ENCODE measurements at regions not wholly inside any gene's neighbourhood (a gene's known extent, or its start where the extent isn't known, plus 50 kb on each side); places are given as distances from the start of the nearest gene placed in this dataset.
A peak's percentile ranks its signal among the peaks of the same experiment; 100 is the strongest.

DNA sequence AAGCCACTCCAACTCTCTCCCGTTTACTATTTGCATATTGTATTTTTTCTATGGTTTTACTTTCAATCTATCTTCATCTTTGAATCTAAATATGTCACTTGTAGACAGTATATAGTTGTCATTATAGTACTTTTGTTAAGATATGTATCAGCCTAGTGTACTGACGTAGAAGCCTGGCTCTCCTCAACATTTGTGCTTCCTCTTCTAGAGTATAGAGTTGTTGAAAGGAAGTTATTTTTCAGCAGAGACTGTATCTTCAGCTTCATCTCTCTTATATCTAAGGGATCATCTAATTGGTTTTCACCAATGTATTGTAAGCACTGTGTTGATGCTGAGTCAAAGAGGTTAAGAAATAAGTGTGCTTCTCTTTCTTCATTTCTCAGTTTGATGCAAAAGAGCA lies 192.8 kb downstream of the LMO4 start:
- Histone ChIP-seq H3K36me3 (no peaks in the 10 kb centered on the region), H3K9me3 (no peaks in the 10 kb centered on the region), H3K27me3 (replicated peaks in 1 of 7) (no peaks in the 10 kb centered on the region), H3K4me1 (no peaks in the 10 kb centered on the region), H3K4me3 (no peak overlapping the region), H3K27ac (no peak overlapping the region)
- intact Hi-C loops (cut with DNase I; ENCODE audit: low total_unique reads), result no loop called here
- TF ChIP-seq POLR2AphosphoS5 (IDR thresholded peaks at IDR 0.05), result no peak
- TF ChIP-seq POLR2A (IDR thresholded peaks at IDR 0.05), result no peak
- TF ChIP-seq, protein P1, sequence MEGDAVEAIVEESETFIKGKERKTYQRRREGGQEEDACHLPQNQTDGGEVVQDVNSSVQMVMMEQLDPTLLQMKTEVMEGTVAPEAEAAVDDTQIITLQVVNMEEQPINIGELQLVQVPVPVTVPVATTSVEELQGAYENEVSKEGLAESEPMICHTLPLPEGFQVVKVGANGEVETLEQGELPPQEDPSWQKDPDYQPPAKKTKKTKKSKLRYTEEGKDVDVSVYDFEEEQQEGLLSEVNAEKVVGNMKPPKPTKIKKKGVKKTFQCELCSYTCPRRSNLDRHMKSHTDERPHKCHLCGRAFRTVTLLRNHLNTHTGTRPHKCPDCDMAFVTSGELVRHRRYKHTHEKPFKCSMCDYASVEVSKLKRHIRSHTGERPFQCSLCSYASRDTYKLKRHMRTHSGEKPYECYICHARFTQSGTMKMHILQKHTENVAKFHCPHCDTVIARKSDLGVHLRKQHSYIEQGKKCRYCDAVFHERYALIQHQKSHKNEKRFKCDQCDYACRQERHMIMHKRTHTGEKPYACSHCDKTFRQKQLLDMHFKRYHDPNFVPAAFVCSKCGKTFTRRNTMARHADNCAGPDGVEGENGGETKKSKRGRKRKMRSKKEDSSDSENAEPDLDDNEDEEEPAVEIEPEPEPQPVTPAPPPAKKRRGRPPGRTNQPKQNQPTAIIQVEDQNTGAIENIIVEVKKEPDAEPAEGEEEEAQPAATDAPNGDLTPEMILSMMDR (IDR thresholded peaks at IDR 0.05 in 8 of 11, conservative IDR thresholded peaks at IDR 0.05 in 3 of 11), result no peak
- whole genome bisulfite sequencing, 5 donors, result 71 to 95% (median 81%) methylated on average over 2 of the region's 2 CpGs
- DNase-seq, result no peak

DNA sequence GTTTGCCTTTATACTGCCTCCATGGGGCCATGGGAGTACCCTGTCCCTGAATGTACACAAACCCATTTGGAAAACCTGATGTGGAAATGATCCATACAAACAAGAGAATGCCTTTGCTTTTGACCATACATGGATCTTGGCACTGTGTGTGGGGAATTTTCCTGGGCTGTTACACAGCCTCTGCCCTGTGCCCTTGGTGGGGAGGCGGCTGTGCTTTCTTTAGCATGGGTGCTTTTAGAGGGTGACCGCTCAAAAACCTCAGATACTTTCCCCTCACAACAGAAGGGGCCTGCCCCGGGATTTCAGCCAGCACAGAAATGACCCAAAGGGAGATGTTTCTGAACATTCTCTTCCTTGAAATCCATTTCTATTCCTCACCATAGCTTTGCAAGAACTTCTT lies 194.8 kb downstream of the LMO4 start:
- H3K27ac ChIP-seq, result peak overlapping the region in 1 of 8 donors; percentile 5
- H3K4me3 ChIP-seq, result no peak overlapping the region
- H3K36me3 ChIP-seq, result no peaks in the 10 kb centered on the region
- H3K27me3 ChIP-seq (replicated peaks in 1 of 7), result no peaks in the 10 kb centered on the region
- H3K4me1 ChIP-seq, result no peaks in the 10 kb centered on the region
- 65 to 84% (median 82%) methylated on average over 3 of the region's 3 CpGs for WGBS, 5 donors
- no peaks in the 10 kb centered on the region for H3K9me3 ChIP-seq
- TF ChIP-seq, protein P1 (IDR thresholded peaks at IDR 0.05 in 8 of 11, conservative IDR thresholded peaks at IDR 0.05 in 3 of 11), result no peak
- TF ChIP-seq POLR2A (IDR thresholded peaks at IDR 0.05) (no peak), POLR2AphosphoS5 (IDR thresholded peaks at IDR 0.05) (no peak)
- intact Hi-C loops (cut with DNase I; ENCODE audit: low total_unique reads), result no loop called here
- no peak for DNase-seq

GRCh38 chr1:87524021-87524754 lies 195.5 kb downstream of the LMO4 start:
- 69 to 83% (median 76%) methylated on average over 14 of the region's 14 CpGs for WGBS, 5 donors
- no peak overlapping the region for H3K4me3 ChIP-seq
- no peak for DNase-seq
- no peaks in the 10 kb centered on the region for H3K4me1 ChIP-seq
- TF ChIP-seq POLR2A (IDR thresholded peaks at IDR 0.05) (no peak), POLR2AphosphoS5 (IDR thresholded peaks at IDR 0.05) (no peak)
- TF ChIP-seq, protein P1 (IDR thresholded peaks at IDR 0.05 in 8 of 11, conservative IDR thresholded peaks at IDR 0.05 in 3 of 11), result no peak
- H3K27ac ChIP-seq, result peak overlapping the region in 1 of 8 donors; percentile 5
- H3K36me3 ChIP-seq, result no peaks in the 10 kb centered on the region
- no peaks in the 10 kb centered on the region for H3K9me3 ChIP-seq
- no peaks in the 10 kb centered on the region for H3K27me3 ChIP-seq (replicated peaks in 1 of 7)
- intact Hi-C loops (cut with DNase I; ENCODE audit: low total_unique reads), result no loop called here

- H3K36me3 ChIP-seq, result no peaks in the 10 kb centered on the region
- TF ChIP-seq POLR2AphosphoS5 (IDR thresholded peaks at IDR 0.05) (no peak), POLR2A (IDR thresholded peaks at IDR 0.05) (no peak)
- TF ChIP-seq, protein P1 (IDR thresholded peaks at IDR 0.05 in 8 of 11, conservative IDR thresholded peaks at IDR 0.05 in 3 of 11), result no peak
- DNase-seq, result no peak
- peaks cover 0 to 6% (median 1%) of the 10 kb centered on the region in 8 donors for H3K9me3 ChIP-seq
- no peak overlapping the region for H3K4me3 ChIP-seq
- no peak overlapping the region for H3K27ac ChIP-seq
- WGBS, 5 donors, result 93 to 97% (median 94%) methylated on average over 29 to 33 of the region's 33 CpGs
- intact Hi-C loops (cut with DNase I; ENCODE audit: low total_unique reads), result no loop called here
- H3K4me1 ChIP-seq, result no peaks in the 10 kb centered on the region
- H3K27me3 ChIP-seq (replicated peaks in 1 of 7), result no peaks in the 10 kb centered on the region
Observed at GRCh38 chr1:87528754-87529517, 200.3 kb downstream of the LMO4 start.
